H1 (cell line): ENCODE measurements at regions not wholly inside any gene's neighbourhood (a gene's known extent, or its start where the extent isn't known, plus 50 kb on each side); places are given as distances from the start of the nearest gene placed in this dataset.

Experiments used
- CHD7 ChIP-seq: fragments of 300-600 bp; sonication (generic); IDR thresholded peaks from 2 replicates; pipeline ENCODE4 v1.7.1; 2012; ENCODE audit warnings: low read length, moderate library complexity, mild to moderate bottlenecking, inconsistent platforms; ENCODE audit not compliant: insufficient replicate concordance
- RBBP5 ChIP-seq: IDR thresholded peaks from 2 replicates; pipeline ENCODE4 v1.7.1; 2012; ENCODE audit warnings: low read depth, mild to moderate bottlenecking, inconsistent platforms, low read length, moderate library complexity, borderline replicate concordance
- TAF7 ChIP-seq: optimal IDR thresholded peaks from 2 replicates; pipeline ENCODE3; 2011; ENCODE audit warnings: low read depth, mild to moderate bottlenecking, inconsistent platforms, low read length, moderate library complexity, borderline replicate concordance

- TF ChIP-seq CHD7 = no peak
- no peak for TF ChIP-seq TAF7
- no peak for TF ChIP-seq RBBP5
Observed at GRCh38 chr10:31262672-31263071, 56.3 kb upstream of the ZEB1 start (continued).
